Astrocyte (in vitro differentiated cells and primary cell): ENCODE measurements at regions not wholly inside any gene's neighbourhood (a gene's known extent, or its start where the extent isn't known, plus 50 kb on each side); places are given as distances from the start of the nearest gene placed in this dataset.
"Not testable (repeated sequence)": the region's sequence is repeated elsewhere in the genome, so short reads cannot be mapped to it uniquely, and the experiment has no call there.

Experiments
- CTCF ChIP-seq: IDR thresholded peaks from 2 replicates; pipeline ENCODE4 v1.5.1; 2011; ENCODE audit warnings: low read depth, mild to moderate bottlenecking, inconsistent platforms, low read length, moderate library complexity; ENCODE audit not compliant: insufficient read depth
- EZH2 ChIP-seq: IDR thresholded peaks from 2 replicates; pipeline ENCODE4 v1.6.1; 2012; ENCODE audit warnings: mild to moderate bottlenecking, low read length, inconsistent platforms; ENCODE audit not compliant: insufficient read depth

- TF ChIP-seq CTCF, EZH2: not testable (repeated sequence)
Observed at GRCh38 chr9:17072563-17072962, 62.3 kb upstream of the CNTLN start.
